Type B pancreatic cell (in vitro differentiated cells): ENCODE measurements at regions not wholly inside any gene's neighbourhood (a gene's known extent, or its start where the extent isn't known, plus 50 kb on each side); places are given as distances from the start of the nearest gene placed in this dataset.
"Not testable (repeated sequence)": the region's sequence is repeated elsewhere in the genome, so short reads cannot be mapped to it uniquely, and the experiment has no call there.

ENCODE experiments used
- DNase-seq: peaks from one replicate; pipeline ENCODE4 v3.0.0; 2021; ENCODE audit warnings: mixed read lengths; ENCODE audit not compliant: unreplicated experiment; ENCODE audit errors: extremely low spot score
- H3K27ac Mint-ChIP-seq: 2 replicates; pipeline ENCODE4 v1.8.0; 2021; ENCODE audit warnings: mild to moderate bottlenecking, mixed read lengths
- H3K27me3 Mint-ChIP-seq: 2 replicates; pipeline ENCODE4 v1.8.0; 2021; ENCODE audit warnings: mixed read lengths
- H3K36me3 Mint-ChIP-seq: 2 replicates; pipeline ENCODE4 v1.8.0; 2021; ENCODE audit warnings: mixed read lengths
- H3K4me1 Mint-ChIP-seq: one replicate; pipeline ENCODE4 v1.8.0; 2021; ENCODE audit warnings: mixed read lengths; ENCODE audit not compliant: unreplicated experiment
- H3K4me3 Mint-ChIP-seq: 2 replicates; pipeline ENCODE4 v1.8.0; 2021; ENCODE audit warnings: mild to moderate bottlenecking, mixed read lengths
- H3K9me3 Mint-ChIP-seq: 2 replicates; pipeline ENCODE4 v1.8.0; 2021; ENCODE audit warnings: mixed read lengths
- CTCF ChIP-seq: fragments of 200-600 bp; sonication (generic); conservative IDR thresholded peaks from 2 replicates; pipeline ENCODE4 v1.5.0; 2021; ENCODE audit warnings: antibody characterized with exemption, mild to moderate bottlenecking

DNA sequence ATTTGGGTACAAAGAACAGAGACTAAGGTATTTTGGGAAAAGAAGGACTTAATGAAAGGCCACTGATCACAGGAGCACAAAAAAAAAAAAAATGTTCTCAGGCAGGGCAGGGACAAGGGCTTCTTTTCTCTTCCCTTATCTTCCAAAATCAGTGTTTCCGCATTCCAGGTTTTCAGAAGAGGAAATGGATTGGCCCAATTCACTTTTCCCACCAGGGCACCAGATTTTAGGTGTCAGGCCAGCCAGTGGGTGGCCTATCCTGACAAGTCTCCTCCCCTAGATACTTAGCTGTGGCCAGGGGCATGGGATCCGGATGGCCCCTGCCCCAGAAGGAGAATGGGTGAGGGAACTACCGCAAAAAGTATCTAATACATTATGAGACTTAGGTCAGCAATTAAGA is 88.9 kb upstream of the WAC start:
- no peaks in the 10 kb centered on the region for H3K4me1 Mint-ChIP-seq
- no peaks in the 10 kb centered on the region for H3K27me3 Mint-ChIP-seq
- no peaks in the 10 kb centered on the region for H3K36me3 Mint-ChIP-seq
- H3K27ac Mint-ChIP-seq: no peak overlapping the region
- no peaks in the 10 kb centered on the region for H3K9me3 Mint-ChIP-seq
- DNase-seq: no peak
- no peak overlapping the region for H3K4me3 Mint-ChIP-seq
- TF ChIP-seq CTCF: no peak

DNA sequence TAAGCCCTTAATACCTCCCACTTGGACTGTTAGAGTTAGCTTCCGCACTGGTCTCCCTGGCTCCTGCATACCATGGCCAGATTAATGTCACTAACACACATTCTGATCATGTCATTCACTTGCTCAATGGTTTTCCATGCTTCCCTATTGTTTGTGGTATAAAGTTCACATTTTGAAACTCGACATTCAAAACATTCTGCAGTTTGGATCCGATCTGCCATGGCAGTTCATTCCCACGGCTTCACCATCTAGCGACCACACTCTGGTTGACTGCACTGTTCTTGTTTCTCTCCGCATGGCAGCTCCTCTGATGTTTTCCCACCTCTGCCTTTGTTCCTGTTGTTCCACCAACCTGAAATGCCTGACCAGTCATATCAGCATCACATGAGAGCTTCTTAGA is 87.4 kb upstream of the WAC start:
- H3K27me3 Mint-ChIP-seq: no peaks in the 10 kb centered on the region
- DNase-seq: no peak
- H3K4me3 Mint-ChIP-seq: no peak overlapping the region
- H3K27ac Mint-ChIP-seq: no peak overlapping the region
- H3K4me1 Mint-ChIP-seq: no peaks in the 10 kb centered on the region
- H3K9me3 Mint-ChIP-seq: no peaks in the 10 kb centered on the region
- no peaks in the 10 kb centered on the region for H3K36me3 Mint-ChIP-seq
- TF ChIP-seq CTCF: no peak

- Mint-ChIP-seq H3K27ac (no peak overlapping the region), H3K4me1 (no peaks in the 10 kb centered on the region), H3K9me3 (peaks cover 5% of the 10 kb centered on the region), H3K27me3 (no peaks in the 10 kb centered on the region), H3K4me3 (no peak overlapping the region), H3K36me3 (no peaks in the 10 kb centered on the region)
- DNase-seq: no peak
- TF ChIP-seq CTCF: no peak
Measured at GRCh38 chr10:28449382-28449781, 83.5 kb upstream of the WAC start.

- no peaks in the 10 kb centered on the region for H3K36me3 Mint-ChIP-seq
- no peaks in the 10 kb centered on the region for H3K4me1 Mint-ChIP-seq
- H3K9me3 Mint-ChIP-seq: peaks cover 5% of the 10 kb centered on the region
- H3K4me3 Mint-ChIP-seq: no peak overlapping the region
- DNase-seq: no peak
- no peak overlapping the region for H3K27ac Mint-ChIP-seq
- H3K27me3 Mint-ChIP-seq: no peaks in the 10 kb centered on the region
- no peak for TF ChIP-seq CTCF
Measured at GRCh38 chr10:28449926-28450325, 83.0 kb upstream of the WAC start.

DNA sequence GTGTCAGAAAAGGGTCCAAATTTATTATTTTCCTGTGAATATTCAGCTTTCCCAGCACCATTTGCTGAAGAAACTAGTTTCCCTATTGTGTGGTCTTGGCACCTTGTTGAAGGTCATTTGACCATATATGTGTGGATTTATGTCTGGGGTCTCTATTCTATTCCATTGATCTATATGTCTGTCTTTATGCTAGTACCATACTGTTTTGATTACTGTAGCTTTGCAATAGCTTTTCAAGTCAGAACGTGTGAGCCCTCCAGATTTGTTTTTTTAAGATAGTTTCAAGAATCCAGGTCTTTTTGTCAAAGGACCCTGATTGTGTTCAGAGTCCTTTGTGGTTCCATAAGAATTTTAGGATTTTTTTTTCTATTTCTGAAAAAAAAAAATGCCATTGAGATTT is 79.0 kb upstream of the WAC start:
- no peak for TF ChIP-seq CTCF
- Mint-ChIP-seq H3K36me3 (no peaks in the 10 kb centered on the region), H3K27ac (no peak overlapping the region), H3K27me3 (no peaks in the 10 kb centered on the region), H3K4me1 (peaks cover 12% of the 10 kb centered on the region), H3K9me3 (peaks cover 12% of the 10 kb centered on the region), H3K4me3 (no peak overlapping the region)
- no peak for DNase-seq

DNA sequence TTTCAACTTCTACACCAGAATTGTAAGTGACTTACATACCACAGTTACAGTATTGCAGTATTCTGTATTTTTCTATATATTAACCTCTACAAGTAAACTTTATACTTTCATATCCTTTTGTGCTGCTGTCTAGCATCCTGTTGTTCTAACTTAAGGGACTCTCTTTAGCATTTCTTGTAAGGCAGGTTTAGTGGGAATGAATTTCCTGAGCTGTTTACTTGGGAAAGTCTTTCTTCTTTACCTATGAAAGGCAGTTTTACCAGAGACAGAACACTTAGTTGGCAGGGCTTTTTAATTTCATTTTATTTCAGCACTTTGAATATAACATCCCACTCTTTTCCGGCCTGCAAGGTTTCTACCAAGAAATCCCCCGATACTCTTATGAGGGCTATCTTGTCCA is 75.8 kb upstream of the WAC start:
- H3K4me1 Mint-ChIP-seq: peaks cover 19% of the 10 kb centered on the region
- no peak for DNase-seq
- TF ChIP-seq CTCF: no peak
- H3K27ac Mint-ChIP-seq: no peak overlapping the region
- no peaks in the 10 kb centered on the region for H3K27me3 Mint-ChIP-seq
- peaks cover 12% of the 10 kb centered on the region for H3K9me3 Mint-ChIP-seq
- H3K4me3 Mint-ChIP-seq: no peak overlapping the region
- no peaks in the 10 kb centered on the region for H3K36me3 Mint-ChIP-seq

DNA sequence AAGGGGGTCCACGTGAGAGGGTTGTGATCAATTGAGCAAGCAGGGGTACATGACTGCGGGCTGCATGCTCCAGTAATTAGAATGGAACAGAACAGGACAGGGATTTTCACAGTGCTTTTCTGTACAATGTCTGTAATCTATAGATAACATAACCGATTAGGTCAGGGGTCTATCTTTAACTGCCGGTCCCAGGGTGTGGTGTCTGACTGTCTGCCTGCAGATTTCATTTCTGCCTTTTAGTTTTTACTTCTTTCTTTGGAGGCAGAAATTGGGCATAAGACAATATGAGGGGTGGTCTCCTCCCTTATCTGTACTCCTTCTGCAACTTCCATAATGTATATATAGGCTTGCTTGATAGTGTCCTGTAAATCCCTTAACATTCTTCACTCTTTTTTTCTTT is 75.0 kb upstream of the WAC start:
- H3K27ac Mint-ChIP-seq, H3K4me3 Mint-ChIP-seq: not testable (repeated sequence)
- H3K9me3 Mint-ChIP-seq: peaks cover 12% of the 10 kb centered on the region

More for the DNA sequence above, 75.0 kb upstream of the WAC start:
- peaks cover 19% of the 10 kb centered on the region for H3K4me1 Mint-ChIP-seq
- DNase-seq, H3K27me3 Mint-ChIP-seq, H3K36me3 Mint-ChIP-seq: not testable (repeated sequence)
